ENCODE measurements at regions not wholly inside any gene's neighbourhood (a gene's known extent, or its start where the extent isn't known, plus 50 kb on each side); places are given as distances from the start of the nearest gene placed in this dataset.

DNA sequence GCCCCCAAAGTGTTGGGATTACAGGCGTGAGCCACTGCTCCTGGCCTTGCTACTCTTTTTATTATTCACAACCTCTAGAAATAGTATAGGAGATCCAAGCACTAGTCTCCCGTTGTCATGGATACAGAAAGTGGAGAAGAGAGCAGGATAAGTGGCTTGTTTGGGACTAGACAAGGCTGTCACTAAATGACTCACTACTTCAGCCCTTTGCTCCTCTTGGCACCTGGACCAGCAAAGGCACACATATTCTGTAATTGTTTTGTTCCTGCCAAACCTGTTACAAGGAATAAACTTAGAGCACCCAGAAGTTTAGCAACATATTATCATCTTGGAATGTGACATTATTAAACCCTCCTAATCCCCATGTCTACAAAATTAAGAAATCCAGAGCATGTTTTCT is 427.2 kb upstream of the THBS1 start:
- H3K36me3 ChIP-seq (ENCODE audit: control insufficient read depth in 1 of 2, insufficient read depth in 2 of 2, low read length in 2 of 2) = no peaks in the 10 kb centered on the region
- H3K9me3 ChIP-seq (ENCODE audit: control insufficient read depth in 1 of 2, low read length in 2 of 2) = no peaks in the 10 kb centered on the region
- no peak overlapping the region for H3K4me3 ChIP-seq (ENCODE audit: low read depth in 1 of 2, low read length in 2 of 2)
- H3K27ac ChIP-seq (ENCODE audit: low read length) = peak overlapping the region; percentile 34
- peaks cover 0 to 8% of the 10 kb centered on the region in 2 donors for H3K4me1 ChIP-seq (ENCODE audit: control insufficient read depth in 1 of 2, insufficient read depth in 2 of 2, low read length in 2 of 2)
- H3K27me3 ChIP-seq (ENCODE audit: low read depth, low read length) = no peaks in the 10 kb centered on the region

DNA sequence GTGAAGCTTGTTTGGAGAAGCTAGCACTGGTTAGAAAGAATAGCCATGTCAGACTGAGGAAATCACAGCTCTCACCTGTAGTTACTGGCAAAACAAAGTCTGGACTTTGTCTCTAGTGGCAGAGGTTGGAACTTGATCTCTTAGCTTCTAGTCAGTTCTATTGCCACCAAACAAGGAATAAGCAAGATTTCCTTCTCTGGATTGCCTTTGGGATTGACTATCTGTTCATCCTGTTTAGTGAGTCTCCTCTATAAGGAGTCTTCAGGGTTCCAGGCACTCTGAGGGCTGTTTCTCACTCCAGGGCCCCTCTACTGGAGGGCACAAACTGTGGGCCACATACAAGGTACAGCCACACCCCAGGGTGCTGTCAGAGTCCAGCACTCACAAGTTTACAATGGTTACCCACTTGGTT is 426.6 kb upstream of the THBS1 start:
- peak overlapping the region; percentile 34 for H3K27ac ChIP-seq (ENCODE audit: low read length)

DNA sequence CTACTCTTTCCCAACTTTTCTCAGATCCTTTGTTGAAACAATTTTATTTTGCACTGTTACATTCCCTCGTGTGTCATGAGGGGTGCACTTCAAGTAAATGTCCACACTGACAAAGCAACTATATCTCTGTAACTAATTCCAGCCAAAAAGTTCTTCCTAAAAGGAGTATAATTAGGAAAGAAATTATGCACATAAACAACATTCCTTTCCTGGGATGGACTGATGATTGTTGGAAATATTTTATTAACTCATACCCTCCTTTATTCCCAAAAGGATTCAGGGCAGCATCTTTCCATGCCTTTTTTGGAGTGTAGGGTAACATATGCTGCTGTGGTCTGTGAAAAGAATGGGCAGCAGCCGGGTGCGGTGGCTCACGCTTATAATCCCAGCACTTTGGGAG is 426.1 kb upstream of the THBS1 start:
- H3K27ac ChIP-seq (ENCODE audit: low read length) = peak overlapping the region; percentile 34
- H3K4me3 ChIP-seq (ENCODE audit: low read depth in 1 of 2, low read length in 2 of 2) = no peak overlapping the region
- no peaks in the 10 kb centered on the region for H3K9me3 ChIP-seq (ENCODE audit: control insufficient read depth in 1 of 2, low read length in 2 of 2)
- H3K27me3 ChIP-seq (ENCODE audit: low read depth, low read length) = no peaks in the 10 kb centered on the region
- peaks cover 0 to 8% of the 10 kb centered on the region in 2 donors for H3K4me1 ChIP-seq (ENCODE audit: control insufficient read depth in 1 of 2, insufficient read depth in 2 of 2, low read length in 2 of 2)
- no peaks in the 10 kb centered on the region for H3K36me3 ChIP-seq (ENCODE audit: control insufficient read depth in 1 of 2, insufficient read depth in 2 of 2, low read length in 2 of 2)

More for the DNA sequence above, 426.6 kb upstream of the THBS1 start:
- Histone ChIP-seq H3K4me3 (ENCODE audit: low read depth in 1 of 2, low read length in 2 of 2) (no peak overlapping the region), H3K9me3 (ENCODE audit: control insufficient read depth in 1 of 2, low read length in 2 of 2) (no peaks in the 10 kb centered on the region), H3K27me3 (ENCODE audit: low read depth, low read length) (no peaks in the 10 kb centered on the region), H3K4me1 (ENCODE audit: control insufficient read depth in 1 of 2, insufficient read depth in 2 of 2, low read length in 2 of 2) (peaks cover 0 to 8% of the 10 kb centered on the region in 2 donors), H3K36me3 (ENCODE audit: control insufficient read depth in 1 of 2, insufficient read depth in 2 of 2, low read length in 2 of 2) (no peaks in the 10 kb centered on the region)

DNA sequence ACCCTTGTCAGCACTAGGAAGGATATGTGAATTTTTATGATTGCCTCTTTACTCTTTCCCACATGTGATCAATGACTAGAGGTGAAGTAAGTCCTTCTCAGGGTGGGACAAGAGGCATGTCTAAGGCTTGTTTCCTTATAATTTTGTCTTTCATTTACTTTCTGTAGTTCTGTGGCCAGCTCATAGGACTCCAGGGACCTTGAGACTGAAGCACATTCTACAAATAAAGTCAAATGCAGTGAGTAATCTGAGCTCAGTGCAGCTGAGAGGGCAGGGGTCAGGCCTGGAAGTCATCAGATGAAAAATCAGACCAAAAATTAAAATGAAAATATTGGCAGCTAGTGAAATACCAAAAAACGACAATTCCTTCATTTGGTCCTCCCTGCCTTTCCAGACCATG is 424.7 kb upstream of the THBS1 start:
- peak overlapping the region; percentile 45 for H3K27ac ChIP-seq (ENCODE audit: low read length)
- H3K9me3 ChIP-seq (ENCODE audit: control insufficient read depth in 1 of 2, low read length in 2 of 2) = no peaks in the 10 kb centered on the region
- H3K4me1 ChIP-seq (ENCODE audit: control insufficient read depth in 1 of 2, insufficient read depth in 2 of 2, low read length in 2 of 2) = peaks cover 0 to 8% of the 10 kb centered on the region in 2 donors
- H3K36me3 ChIP-seq (ENCODE audit: control insufficient read depth in 1 of 2, insufficient read depth in 2 of 2, low read length in 2 of 2) = no peaks in the 10 kb centered on the region
- no peak overlapping the region for H3K4me3 ChIP-seq (ENCODE audit: low read depth in 1 of 2, low read length in 2 of 2)
- H3K27me3 ChIP-seq (ENCODE audit: low read depth, low read length) = no peaks in the 10 kb centered on the region

DNA sequence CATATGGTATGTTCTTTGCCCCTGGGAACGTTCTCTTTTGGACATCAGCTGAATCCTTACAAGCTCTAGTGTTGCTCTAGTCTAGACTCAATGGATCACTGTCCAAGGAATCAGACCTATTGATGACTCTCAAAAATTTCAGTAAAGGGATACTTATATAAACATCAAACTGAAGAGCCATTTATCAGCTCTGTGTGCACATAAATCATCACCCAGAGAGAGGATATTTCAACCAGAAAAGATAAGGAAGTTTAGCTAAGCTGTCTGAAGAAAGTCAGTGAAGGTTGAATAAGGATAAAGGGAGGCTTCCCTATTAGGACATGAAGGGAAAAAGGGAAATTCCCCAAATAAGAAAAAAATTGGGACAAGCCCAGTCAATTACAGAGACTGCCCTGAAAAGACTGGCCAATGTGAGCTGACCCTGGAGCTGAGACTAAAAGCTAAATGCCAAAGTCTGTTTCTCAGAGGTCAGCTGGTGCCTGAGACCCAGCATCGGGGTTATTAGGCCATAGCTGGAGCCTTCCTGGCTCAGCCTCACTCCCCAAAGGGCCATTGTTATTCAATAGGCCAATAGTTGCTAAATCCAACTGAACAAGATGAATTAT is 424.1 kb upstream of the THBS1 start:
- Histone ChIP-seq H3K27ac (ENCODE audit: low read length) (peak overlapping the region; percentile 45), H3K4me1 (ENCODE audit: control insufficient read depth in 1 of 2, insufficient read depth in 2 of 2, low read length in 2 of 2) (peaks cover 0 to 8% of the 10 kb centered on the region in 2 donors), H3K9me3 (ENCODE audit: control insufficient read depth in 1 of 2, low read length in 2 of 2) (no peaks in the 10 kb centered on the region)

DNA sequence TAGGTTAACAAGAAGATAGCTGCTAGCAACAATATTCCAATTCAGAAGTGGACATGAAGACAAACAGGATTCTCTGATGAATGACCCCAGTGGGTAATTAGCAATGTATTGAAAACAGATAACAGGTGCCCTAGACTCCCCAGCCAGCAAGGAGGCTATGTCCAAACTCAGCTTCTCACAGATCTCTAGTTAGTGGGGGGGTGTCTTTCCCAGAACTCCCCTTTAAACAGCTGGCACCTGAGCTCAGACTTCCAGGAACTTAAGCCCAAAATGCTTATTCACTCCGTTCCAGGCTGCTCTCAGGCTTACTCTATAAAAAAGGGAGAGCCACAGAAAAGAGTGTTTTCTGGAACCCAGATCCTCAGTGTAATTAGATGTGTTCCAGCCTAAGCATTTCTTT is 423.0 kb upstream of the THBS1 start:
- H3K27me3 ChIP-seq (ENCODE audit: low read depth, low read length) = no peaks in the 10 kb centered on the region
- no peak overlapping the region for H3K4me3 ChIP-seq (ENCODE audit: low read depth in 1 of 2, low read length in 2 of 2)
- H3K4me1 ChIP-seq (ENCODE audit: control insufficient read depth in 1 of 2, insufficient read depth in 2 of 2, low read length in 2 of 2) = peaks cover 0 to 8% of the 10 kb centered on the region in 2 donors
- H3K27ac ChIP-seq (ENCODE audit: low read length) = no peak overlapping the region
- peaks cover 0 to 3% of the 10 kb centered on the region in 2 donors for H3K9me3 ChIP-seq (ENCODE audit: control insufficient read depth in 1 of 2, low read length in 2 of 2)
- H3K36me3 ChIP-seq (ENCODE audit: control insufficient read depth in 1 of 2, insufficient read depth in 2 of 2, low read length in 2 of 2) = no peaks in the 10 kb centered on the region

More for the DNA sequence above, 424.1 kb upstream of the THBS1 start:
- Histone ChIP-seq H3K4me3 (ENCODE audit: low read depth in 1 of 2, low read length in 2 of 2) (no peak overlapping the region), H3K27me3 (ENCODE audit: low read depth, low read length) (no peaks in the 10 kb centered on the region), H3K36me3 (ENCODE audit: control insufficient read depth in 1 of 2, insufficient read depth in 2 of 2, low read length in 2 of 2) (no peaks in the 10 kb centered on the region)

DNA sequence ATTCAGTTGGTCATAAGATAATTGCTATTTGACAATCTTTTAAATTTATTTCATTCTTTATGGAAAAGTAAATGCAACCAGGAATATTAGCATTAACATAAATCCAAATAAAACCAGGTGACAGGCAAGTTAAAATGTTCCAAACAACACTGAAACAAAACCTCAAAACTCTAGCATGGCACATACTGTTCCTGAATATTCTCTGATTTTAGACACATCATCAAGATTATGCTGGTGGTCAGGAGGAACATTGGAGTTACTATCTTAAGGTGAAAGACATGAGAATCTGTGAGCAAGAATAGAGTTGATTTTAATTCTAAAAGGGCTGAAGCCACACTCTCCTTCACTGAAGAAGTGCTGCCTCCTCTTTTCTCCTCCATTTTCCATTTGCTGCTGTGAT is 421.0 kb upstream of the THBS1 start:
- Histone ChIP-seq H3K27me3 (ENCODE audit: low read depth, low read length) (no peaks in the 10 kb centered on the region), H3K36me3 (ENCODE audit: control insufficient read depth in 1 of 2, insufficient read depth in 2 of 2, low read length in 2 of 2) (no peaks in the 10 kb centered on the region), H3K4me1 (ENCODE audit: control insufficient read depth in 1 of 2, insufficient read depth in 2 of 2, low read length in 2 of 2) (no peaks in the 10 kb centered on the region), H3K4me3 (ENCODE audit: low read depth in 1 of 2, low read length in 2 of 2) (no peak overlapping the region), H3K27ac (ENCODE audit: low read length) (no peak overlapping the region), H3K9me3 (ENCODE audit: control insufficient read depth in 1 of 2, low read length in 2 of 2) (peaks cover 0 to 3% of the 10 kb centered on the region in 2 donors)

DNA sequence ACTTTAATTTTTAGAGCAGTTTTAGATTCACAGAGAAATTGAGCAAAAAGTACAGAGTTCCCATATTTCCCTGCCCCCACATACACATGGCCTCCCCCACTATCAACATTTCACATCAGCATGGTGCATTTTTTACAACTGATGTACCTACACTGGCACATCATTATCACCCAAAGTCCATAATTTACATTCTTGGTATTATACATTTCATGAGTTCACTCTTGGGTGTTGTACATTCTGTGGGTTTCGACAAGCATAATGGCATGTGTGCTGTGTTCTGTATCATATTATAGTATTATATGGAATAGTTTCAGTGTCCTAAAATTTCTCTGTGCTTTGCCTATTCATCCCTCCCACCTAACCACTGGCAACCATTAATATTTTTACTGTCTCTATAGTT is 419.8 kb upstream of the THBS1 start:
- Histone ChIP-seq H3K27ac (ENCODE audit: low read length) (no peak overlapping the region), H3K4me1 (ENCODE audit: control insufficient read depth in 1 of 2, insufficient read depth in 2 of 2, low read length in 2 of 2) (no peaks in the 10 kb centered on the region), H3K27me3 (ENCODE audit: low read depth, low read length) (no peaks in the 10 kb centered on the region), H3K36me3 (ENCODE audit: control insufficient read depth in 1 of 2, insufficient read depth in 2 of 2, low read length in 2 of 2) (no peaks in the 10 kb centered on the region), H3K9me3 (ENCODE audit: control insufficient read depth in 1 of 2, low read length in 2 of 2) (peaks cover 0 to 3% of the 10 kb centered on the region in 2 donors), H3K4me3 (ENCODE audit: low read depth in 1 of 2, low read length in 2 of 2) (no peak overlapping the region)

DNA sequence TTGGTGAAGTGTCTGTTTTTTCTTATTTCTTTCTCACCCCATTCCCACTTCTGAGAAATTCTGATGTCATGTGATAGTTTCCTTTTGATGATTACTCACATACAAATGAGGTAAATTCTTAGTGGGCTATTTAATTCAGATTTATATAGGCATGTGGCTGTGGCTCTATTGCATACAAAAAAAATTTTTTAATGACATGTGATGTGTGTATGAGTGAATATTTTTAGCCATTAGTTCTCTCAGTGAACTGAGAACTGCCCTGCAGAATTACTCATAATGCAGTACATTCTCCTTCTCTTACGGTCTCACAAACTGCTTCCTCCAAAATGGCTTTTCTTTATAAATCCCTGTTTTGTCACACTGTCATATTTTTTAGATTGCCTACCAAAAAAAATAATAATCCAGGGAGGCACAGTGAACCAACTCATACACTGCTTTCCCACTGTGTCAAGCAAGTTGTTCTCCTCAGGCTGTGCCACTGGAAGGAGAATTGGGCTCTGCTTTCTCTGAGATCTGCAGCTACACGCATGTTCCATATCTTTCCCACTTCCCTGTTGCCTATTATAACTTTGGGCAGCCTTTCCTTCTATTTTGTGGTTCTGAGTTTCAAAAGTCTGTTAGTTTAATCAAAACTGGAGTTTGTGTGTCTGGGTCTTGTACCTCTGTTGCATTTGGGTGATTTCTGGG is 415.7 kb upstream of the THBS1 start:
- H3K27me3 ChIP-seq (ENCODE audit: low read depth, low read length) = no peaks in the 10 kb centered on the region
- H3K27ac ChIP-seq (ENCODE audit: low read length) = peak overlapping the region; percentile 36
- no peaks in the 10 kb centered on the region for H3K36me3 ChIP-seq (ENCODE audit: control insufficient read depth in 1 of 2, insufficient read depth in 2 of 2, low read length in 2 of 2)
- no peaks in the 10 kb centered on the region for H3K4me1 ChIP-seq (ENCODE audit: control insufficient read depth in 1 of 2, insufficient read depth in 2 of 2, low read length in 2 of 2)
- H3K9me3 ChIP-seq (ENCODE audit: control insufficient read depth in 1 of 2, low read length in 2 of 2) = peaks cover 0 to 3% of the 10 kb centered on the region in 2 donors
- no peak overlapping the region for H3K4me3 ChIP-seq (ENCODE audit: low read depth in 1 of 2, low read length in 2 of 2)

DNA sequence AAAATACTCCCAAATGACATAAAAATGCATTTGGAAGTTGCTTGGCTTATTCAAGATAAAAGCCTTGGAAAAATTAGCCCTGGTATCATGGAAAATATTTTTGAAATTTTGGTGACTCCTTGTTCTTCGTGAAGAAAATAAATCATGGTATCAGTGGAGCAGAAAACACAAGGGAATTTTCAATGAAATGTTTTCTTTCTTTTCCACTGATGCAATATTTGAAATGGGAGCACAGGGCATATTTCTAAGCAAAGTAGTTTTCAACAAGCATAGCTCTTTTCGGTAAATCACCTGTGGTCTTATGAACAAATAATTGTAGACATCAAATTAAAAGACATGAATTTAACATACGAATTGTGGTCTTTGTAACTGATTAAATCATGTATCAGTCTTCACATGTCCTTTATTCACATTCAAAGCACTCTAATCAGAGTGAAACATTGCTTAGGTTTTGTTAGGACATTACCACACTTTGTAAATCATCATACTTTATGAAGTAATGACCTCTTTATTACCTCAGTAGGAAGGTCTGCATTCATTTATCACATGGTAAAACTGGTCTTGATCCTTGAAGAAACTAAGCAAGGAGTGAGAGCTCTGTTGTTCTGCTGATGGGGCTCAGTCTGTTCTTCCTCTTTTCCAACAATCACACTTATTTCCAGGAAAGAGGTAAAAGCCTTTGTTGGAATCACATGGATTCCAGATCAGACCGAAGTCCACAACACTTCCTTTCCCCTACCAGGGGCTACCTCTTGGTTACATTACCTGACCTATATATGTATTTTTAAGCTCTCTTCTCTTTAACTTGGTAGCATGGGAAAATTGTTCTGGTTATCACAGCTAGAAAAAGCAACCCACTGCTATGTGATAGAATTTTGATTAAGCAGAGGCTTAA is 413.5 kb upstream of the THBS1 start:
- peaks cover 0 to 3% of the 10 kb centered on the region in 2 donors for H3K9me3 ChIP-seq (ENCODE audit: control insufficient read depth in 1 of 2, low read length in 2 of 2)
- H3K36me3 ChIP-seq (ENCODE audit: control insufficient read depth in 1 of 2, insufficient read depth in 2 of 2, low read length in 2 of 2) = no peaks in the 10 kb centered on the region
- H3K27ac ChIP-seq (ENCODE audit: low read length) = peak overlapping the region; percentile 39

DNA sequence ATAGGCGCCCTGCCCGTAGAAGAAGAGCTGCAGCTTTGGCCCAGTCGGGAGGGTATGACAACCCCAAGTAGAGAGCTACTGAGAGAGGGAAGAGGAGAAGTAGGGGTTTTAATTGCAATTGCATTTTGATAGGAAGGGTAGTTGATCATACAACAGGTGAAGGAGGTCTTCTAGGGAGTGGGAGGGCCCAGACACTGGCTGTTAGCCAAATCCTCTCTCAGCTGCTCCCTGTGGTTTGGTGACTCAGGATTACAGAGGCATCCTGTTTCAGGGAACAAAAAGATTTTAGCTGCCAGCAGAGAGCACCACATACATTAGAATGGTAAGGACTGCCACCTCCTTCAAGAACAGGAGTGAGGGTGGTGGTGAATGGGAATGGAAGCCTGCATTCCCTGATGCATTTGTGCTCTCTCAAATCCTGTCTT is 408.9 kb upstream of the THBS1 start:
- Histone ChIP-seq H3K36me3 (ENCODE audit: control insufficient read depth in 1 of 2, insufficient read depth in 2 of 2, low read length in 2 of 2) (no peaks in the 10 kb centered on the region), H3K27ac (ENCODE audit: low read length) (peak overlapping the region; percentile 82), H3K9me3 (ENCODE audit: control insufficient read depth in 1 of 2, low read length in 2 of 2) (no peaks in the 10 kb centered on the region), H3K27me3 (ENCODE audit: low read depth, low read length) (no peaks in the 10 kb centered on the region), H3K4me3 (ENCODE audit: low read depth in 1 of 2, low read length in 2 of 2) (no peak overlapping the region), H3K4me1 (ENCODE audit: control insufficient read depth in 1 of 2, insufficient read depth in 2 of 2, low read length in 2 of 2) (peaks cover 6 to 7% of the 10 kb centered on the region in 2 donors)

More for the DNA sequence above, 413.5 kb upstream of the THBS1 start:
- H3K27me3 ChIP-seq (ENCODE audit: low read depth, low read length) = no peaks in the 10 kb centered on the region
- H3K4me3 ChIP-seq (ENCODE audit: low read depth in 1 of 2, low read length in 2 of 2) = no peak overlapping the region
- H3K4me1 ChIP-seq (ENCODE audit: control insufficient read depth in 1 of 2, insufficient read depth in 2 of 2, low read length in 2 of 2) = peaks cover 3 to 7% of the 10 kb centered on the region in 2 donors

Data from muscle layer of duodenum (tissue), 2 donors.